ENCODE measurements at regions not wholly inside any gene's neighbourhood (a gene's known extent, or its start where the extent isn't known, plus 50 kb on each side); places are given as distances from the start of the nearest gene placed in this dataset.

- H3K4me1 ChIP-seq (ENCODE audit: control insufficient read depth in 5 of 5, insufficient read depth in 5 of 5, low read length in 5 of 5), result no peaks in the 10 kb centered on the region
- H3K27me3 ChIP-seq (ENCODE audit: control insufficient read depth in 3 of 3, insufficient read depth in 3 of 3, low read length in 2 of 3), result peaks cover 0 to 3% (median 2%) of the 10 kb centered on the region in 3 donors
- H3K9me3 ChIP-seq (ENCODE audit: control insufficient read depth in 4 of 4, insufficient read depth in 3 of 4, low read length in 3 of 4), result no peaks in the 10 kb centered on the region
- TF ChIP-seq CTCF (IDR thresholded peaks at IDR 0.05; ENCODE audit: control extremely low read depth, extremely low read depth), result no peak
- ATAC-seq (ENCODE audit: insufficient read depth, low FRiP score), result no peak
- no peak overlapping the region for H3K4me3 ChIP-seq
- no peak overlapping the region for H3K27ac ChIP-seq (ENCODE audit: low read depth in 1 of 2, low read length in 1 of 2)
- 77 to 86% methylated on average over 9 of the region's 9 CpGs for WGBS, 2 donors
- no peak overlapping the region for H3K9ac ChIP-seq (ENCODE audit: insufficient read depth in 1 of 2, low read length in 2 of 2)
- H3K36me3 ChIP-seq (ENCODE audit: control insufficient read depth in 4 of 4, insufficient read depth in 4 of 4, low read length in 4 of 4), result no peaks in the 10 kb centered on the region
- DNase-seq, result peak; percentile 29 to 75 (median 73)
Observed at GRCh38 chrX:5748586-5749150, 480.0 kb downstream of the NLGN4X start.

- DNase-seq (no peak), ATAC-seq (ENCODE audit: insufficient read depth, low FRiP score) (no peak)
- Histone ChIP-seq H3K9me3 (ENCODE audit: control insufficient read depth in 4 of 4, insufficient read depth in 3 of 4, low read length in 3 of 4) (no peaks in the 10 kb centered on the region), H3K36me3 (ENCODE audit: control insufficient read depth in 4 of 4, insufficient read depth in 4 of 4, low read length in 4 of 4) (no peaks in the 10 kb centered on the region), H3K9ac (ENCODE audit: insufficient read depth in 1 of 2, low read length in 2 of 2) (no peak overlapping the region), H3K27ac (ENCODE audit: low read depth in 1 of 2, low read length in 1 of 2) (no peak overlapping the region), H3K4me3 (no peak overlapping the region), H3K27me3 (ENCODE audit: control insufficient read depth in 3 of 3, insufficient read depth in 3 of 3, low read length in 2 of 3) (peaks cover 0 to 3% (median 0%) of the 10 kb centered on the region in 3 donors), H3K4me1 (ENCODE audit: control insufficient read depth in 5 of 5, insufficient read depth in 5 of 5, low read length in 5 of 5) (no peaks in the 10 kb centered on the region)
- WGBS, 2 donors, result 70 to 76% methylated on average over 4 of the region's 4 CpGs
- TF ChIP-seq CTCF (IDR thresholded peaks at IDR 0.05; ENCODE audit: control extremely low read depth, extremely low read depth), result no peak
Observed at GRCh38 chrX:5746231-5746630, 482.4 kb downstream of the NLGN4X start.

GRCh38 chrX:5733501-5733900, 495.2 kb downstream of the NLGN4X start:
- ATAC-seq (ENCODE audit: insufficient read depth, low FRiP score), result no peak
- H3K9ac ChIP-seq (ENCODE audit: insufficient read depth in 1 of 2, low read length in 2 of 2), result no peak overlapping the region
- TF ChIP-seq CTCF (IDR thresholded peaks at IDR 0.05; ENCODE audit: control extremely low read depth, extremely low read depth), result no peak

GRCh38 chrX:5730556-5730955, 498.1 kb downstream of the NLGN4X start:
- TF ChIP-seq CTCF (IDR thresholded peaks at IDR 0.05; ENCODE audit: control extremely low read depth, extremely low read depth), result no peak
- WGBS, 2 donors, result 85 to 91% methylated on average over 2 of the region's 2 CpGs
- H3K27me3 ChIP-seq (ENCODE audit: control insufficient read depth in 3 of 3, insufficient read depth in 3 of 3, low read length in 2 of 3), result peaks cover 0 to 20% (median 2%) of the 10 kb centered on the region in 3 donors
- H3K27ac ChIP-seq (ENCODE audit: low read depth in 1 of 2, low read length in 1 of 2), result no peak overlapping the region
- H3K9me3 ChIP-seq (ENCODE audit: control insufficient read depth in 4 of 4, insufficient read depth in 3 of 4, low read length in 3 of 4), result peaks cover 0 to 1% (median 0%) of the 10 kb centered on the region in 4 donors
- no peak for ATAC-seq (ENCODE audit: insufficient read depth, low FRiP score)
- H3K9ac ChIP-seq (ENCODE audit: insufficient read depth in 1 of 2, low read length in 2 of 2), result no peak overlapping the region
- no peaks in the 10 kb centered on the region for H3K4me1 ChIP-seq (ENCODE audit: control insufficient read depth in 5 of 5, insufficient read depth in 5 of 5, low read length in 5 of 5)
- H3K4me3 ChIP-seq, result no peak overlapping the region
- no peak for DNase-seq
- H3K36me3 ChIP-seq (ENCODE audit: control insufficient read depth in 4 of 4, insufficient read depth in 4 of 4, low read length in 4 of 4), result no peaks in the 10 kb centered on the region

More at GRCh38 chrX:5733501-5733900, 495.2 kb downstream of the NLGN4X start:
- no peak overlapping the region for H3K27ac ChIP-seq (ENCODE audit: low read depth in 1 of 2, low read length in 1 of 2)
- no peaks in the 10 kb centered on the region for H3K4me1 ChIP-seq (ENCODE audit: control insufficient read depth in 5 of 5, insufficient read depth in 5 of 5, low read length in 5 of 5)
- H3K4me3 ChIP-seq, result no peak overlapping the region
- 87 to 93% methylated on average over 3 of the region's 3 CpGs for WGBS, 2 donors
- no peak for DNase-seq
- peaks cover 0 to 1% (median 0%) of the 10 kb centered on the region in 4 donors for H3K9me3 ChIP-seq (ENCODE audit: control insufficient read depth in 4 of 4, insufficient read depth in 3 of 4, low read length in 3 of 4)
- H3K36me3 ChIP-seq (ENCODE audit: control insufficient read depth in 4 of 4, insufficient read depth in 4 of 4, low read length in 4 of 4), result no peaks in the 10 kb centered on the region
- peaks cover 0 to 12% (median 2%) of the 10 kb centered on the region in 3 donors for H3K27me3 ChIP-seq (ENCODE audit: control insufficient read depth in 3 of 3, insufficient read depth in 3 of 3, low read length in 2 of 3)

Data from lung (tissue), 11 donors.